GM19043 (cell line): ENCODE measurements at regions not wholly inside any gene's neighbourhood (a gene's known extent, or its start where the extent isn't known, plus 50 kb on each side); places are given as distances from the start of the nearest gene placed in this dataset.

ENCODE experiments used
- ATAC-seq: cut with Tn5 transposase; IDR thresholded peaks from one replicate; pipeline ENCODE4 v1.9.1; 2021; ENCODE audit warnings: low read depth; ENCODE audit not compliant: unreplicated experiment

- no peak for ATAC-seq
Measured at GRCh38 chr21:35100349-35100811, 51.3 kb upstream of the RUNX1 start.

DNA sequence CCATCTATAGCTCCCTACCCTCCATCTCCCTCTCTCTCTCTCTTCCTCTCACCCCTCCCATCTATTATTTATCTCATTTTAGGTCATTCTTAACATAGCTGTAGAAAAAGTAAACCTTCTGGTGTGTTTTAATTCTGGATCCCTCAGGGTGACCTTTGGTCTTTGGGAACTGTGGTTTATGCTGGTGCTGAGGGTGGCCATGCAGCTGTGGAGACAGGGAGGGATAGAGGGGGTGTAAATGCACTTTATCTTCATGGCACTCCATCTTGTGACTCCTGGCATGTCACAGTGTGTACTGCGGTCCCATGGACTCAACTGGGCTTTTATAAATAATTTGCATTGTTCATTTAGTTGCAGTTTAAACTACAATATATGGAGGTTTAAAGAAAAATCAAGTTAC, 50.2 kb upstream of the RUNX1 start:
- no peak for ATAC-seq
